GM10266 (cell line): ENCODE measurements at regions not wholly inside any gene's neighbourhood (a gene's known extent, or its start where the extent isn't known, plus 50 kb on each side); places are given as distances from the start of the nearest gene placed in this dataset.

Experiments used
- DNase-seq: peaks from one replicate; pipeline ENCODE4 v3.0.0; 2012; ENCODE audit errors: extremely low spot score
- TF ChIP-seq, protein P1 (sequence below): IDR thresholded peaks from 2 replicates; pipeline ENCODE4 v1.5.1; 2012; ENCODE audit warnings: mild to moderate bottlenecking, low read depth; ENCODE audit not compliant: control insufficient read depth, insufficient read depth; ENCODE audit errors: missing control alignments

DNA sequence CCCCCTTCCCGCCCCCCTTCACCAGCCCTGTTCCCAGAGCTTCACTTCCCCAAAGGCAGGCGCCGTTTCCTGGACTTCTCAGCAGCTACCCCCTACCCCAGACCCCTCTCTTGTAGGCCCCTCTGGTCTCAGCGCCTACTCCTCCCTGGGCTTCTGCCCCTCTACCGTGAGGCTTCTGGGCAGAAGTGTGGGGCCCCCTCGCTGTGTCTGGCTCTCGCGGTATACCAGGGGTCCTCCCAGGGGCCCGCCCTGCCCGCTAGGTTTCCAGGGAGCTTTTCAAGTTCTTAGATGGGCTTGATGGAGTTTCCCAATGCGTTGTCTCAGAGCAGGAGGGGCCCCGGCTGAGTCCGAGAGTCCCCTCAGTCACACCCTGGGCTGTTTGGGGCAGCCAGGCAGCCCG, 247.1 kb downstream of the SEC14L1 start:
- TF ChIP-seq, protein P1, sequence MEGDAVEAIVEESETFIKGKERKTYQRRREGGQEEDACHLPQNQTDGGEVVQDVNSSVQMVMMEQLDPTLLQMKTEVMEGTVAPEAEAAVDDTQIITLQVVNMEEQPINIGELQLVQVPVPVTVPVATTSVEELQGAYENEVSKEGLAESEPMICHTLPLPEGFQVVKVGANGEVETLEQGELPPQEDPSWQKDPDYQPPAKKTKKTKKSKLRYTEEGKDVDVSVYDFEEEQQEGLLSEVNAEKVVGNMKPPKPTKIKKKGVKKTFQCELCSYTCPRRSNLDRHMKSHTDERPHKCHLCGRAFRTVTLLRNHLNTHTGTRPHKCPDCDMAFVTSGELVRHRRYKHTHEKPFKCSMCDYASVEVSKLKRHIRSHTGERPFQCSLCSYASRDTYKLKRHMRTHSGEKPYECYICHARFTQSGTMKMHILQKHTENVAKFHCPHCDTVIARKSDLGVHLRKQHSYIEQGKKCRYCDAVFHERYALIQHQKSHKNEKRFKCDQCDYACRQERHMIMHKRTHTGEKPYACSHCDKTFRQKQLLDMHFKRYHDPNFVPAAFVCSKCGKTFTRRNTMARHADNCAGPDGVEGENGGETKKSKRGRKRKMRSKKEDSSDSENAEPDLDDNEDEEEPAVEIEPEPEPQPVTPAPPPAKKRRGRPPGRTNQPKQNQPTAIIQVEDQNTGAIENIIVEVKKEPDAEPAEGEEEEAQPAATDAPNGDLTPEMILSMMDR: no peak
- no peak for DNase-seq

DNA sequence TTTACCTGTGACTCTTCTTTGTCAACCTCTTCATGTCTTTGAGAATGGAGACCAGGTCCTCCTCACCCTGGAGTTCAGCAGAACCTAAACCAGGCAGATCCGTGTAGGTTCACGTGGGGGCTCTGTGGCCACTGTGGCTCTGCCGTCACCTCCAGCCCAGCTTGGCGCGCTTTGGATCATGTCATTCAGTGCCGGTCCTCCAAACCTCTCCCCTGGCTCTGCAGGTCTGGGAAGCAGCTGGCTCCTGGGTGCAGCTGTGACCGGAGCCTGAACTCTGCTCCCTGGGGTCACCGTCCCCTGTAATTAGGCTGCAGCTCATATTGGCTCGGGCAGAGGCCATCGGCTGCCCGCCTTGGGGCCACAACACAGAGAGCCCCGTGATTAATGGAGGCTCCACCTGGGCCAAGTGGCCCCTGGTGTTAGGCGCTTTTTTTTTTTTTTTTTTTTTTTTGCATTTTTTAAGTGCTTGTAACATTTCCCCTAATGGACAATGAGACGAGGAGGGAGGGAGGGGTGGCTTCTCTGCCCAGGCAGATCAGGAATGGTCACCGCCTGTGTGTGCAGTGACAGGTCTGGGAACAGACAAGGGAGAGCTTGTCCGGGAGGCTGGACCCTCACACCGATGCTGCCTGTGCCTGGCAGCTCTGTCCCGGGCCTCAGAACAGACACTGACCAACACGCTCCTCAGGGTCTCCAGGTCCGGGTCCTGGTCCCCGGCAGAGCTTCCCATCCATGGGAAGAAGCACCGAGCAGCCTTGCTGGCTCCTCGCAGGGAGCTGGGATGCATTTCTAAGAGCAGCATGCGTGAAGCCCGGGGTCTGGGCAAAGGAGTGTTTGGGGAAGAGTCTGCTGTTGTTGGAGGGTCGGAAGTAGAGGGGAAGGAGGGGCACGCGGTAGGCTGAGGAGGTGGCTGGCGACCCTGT, 247.9 kb downstream of the SEC14L1 start:
- TF ChIP-seq, protein P1: no peak
- DNase-seq: no peak

DNA sequence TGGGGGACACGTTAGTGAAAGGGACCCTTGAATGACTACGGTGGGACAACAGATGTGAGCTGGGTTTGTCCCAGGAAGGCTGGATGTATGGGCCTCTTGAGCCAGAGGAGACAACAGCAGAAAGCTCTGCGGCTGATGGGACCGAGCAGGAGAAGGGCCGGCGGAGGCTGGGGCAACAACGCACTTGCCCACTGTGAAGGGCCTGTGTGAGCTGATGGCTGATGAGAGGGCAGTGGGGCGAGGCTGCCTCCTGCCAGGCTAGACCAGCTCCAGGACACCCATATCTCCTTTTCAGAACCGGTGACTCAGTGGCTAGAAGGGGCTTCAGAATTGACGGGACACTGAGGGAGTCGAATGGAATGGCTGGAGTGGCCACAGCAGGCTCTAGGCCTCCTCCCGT, 250.1 kb downstream of the SEC14L1 start:
- TF ChIP-seq, protein P1: no peak
- DNase-seq: no peak

DNA sequence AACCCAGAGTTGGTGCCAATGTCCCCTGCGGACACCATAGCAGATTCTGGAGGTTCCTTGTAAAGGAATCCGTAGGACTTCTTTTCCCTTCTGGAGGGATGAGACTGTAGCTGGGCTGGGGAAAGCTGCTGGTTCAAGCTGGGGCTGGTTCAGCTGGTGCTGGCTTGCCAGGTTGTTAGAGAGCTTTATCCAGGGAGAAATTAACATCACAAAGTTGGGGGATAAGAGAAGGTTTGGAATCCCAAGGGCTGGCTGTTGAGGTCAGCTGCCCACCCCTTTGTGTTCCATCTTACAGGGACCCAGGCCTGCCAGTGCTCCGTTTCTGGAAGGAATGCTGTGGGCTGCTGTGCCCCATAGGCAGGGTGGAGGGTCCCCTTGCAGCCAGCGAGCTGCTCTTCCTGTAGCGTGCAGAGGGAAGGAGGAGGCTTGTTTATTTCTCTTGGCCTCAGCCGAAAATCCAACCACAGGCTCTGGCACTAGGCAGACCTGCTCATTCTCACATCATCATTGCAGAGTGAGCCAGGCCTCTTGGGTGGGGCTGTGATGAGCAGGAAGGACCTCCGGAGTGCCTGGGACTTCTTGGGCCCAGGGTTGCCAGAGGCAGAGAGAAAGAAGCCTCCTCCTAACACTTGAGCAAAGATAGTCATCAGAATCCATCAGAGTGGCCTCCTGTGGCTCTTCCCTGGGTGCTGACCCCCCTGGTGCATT, 251.1 kb downstream of the SEC14L1 start:
- DNase-seq: no peak
- TF ChIP-seq, protein P1: no peak

DNA sequence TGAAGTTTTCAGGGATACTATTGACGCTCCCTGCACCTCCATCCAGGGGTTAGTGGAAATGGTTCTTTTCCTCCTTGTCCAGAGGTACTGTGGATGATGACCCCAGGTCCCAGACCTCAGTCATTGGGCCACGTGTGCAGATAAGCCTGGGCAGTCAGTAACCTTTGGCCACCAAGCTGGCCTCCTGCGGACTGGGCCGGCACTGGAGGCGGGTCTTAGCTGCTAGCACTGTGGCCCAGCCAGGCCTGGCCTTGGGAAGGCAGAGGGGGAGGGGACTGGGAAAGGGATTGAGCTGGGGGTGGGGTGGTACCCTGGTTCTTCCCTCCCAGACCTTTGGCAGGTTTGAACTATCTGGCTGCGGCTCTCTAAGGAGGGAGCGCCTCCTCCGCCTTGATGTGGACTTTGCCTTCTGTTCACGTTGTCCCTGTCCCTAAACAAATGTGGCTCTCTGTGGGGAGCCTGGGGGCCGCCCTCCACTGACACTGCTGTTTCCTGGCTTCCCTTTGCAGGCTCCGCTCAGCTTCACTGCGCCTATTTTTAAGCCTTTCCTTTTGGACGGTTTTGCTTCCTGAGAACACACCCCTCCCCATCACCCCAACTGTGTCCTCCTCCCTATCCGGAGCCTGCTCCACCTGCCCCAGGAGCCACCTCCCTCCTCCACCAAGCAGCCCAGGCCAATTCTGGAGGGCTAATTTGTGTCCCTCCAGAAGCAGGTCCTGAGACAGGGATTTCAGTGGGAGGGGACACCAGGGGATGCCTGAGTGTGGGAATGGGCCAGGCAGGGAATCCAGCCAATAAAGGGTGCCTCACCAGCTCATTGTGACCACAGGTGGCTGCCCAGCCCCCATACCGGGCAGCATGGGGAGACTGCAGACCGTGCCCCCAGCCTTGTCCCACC, 251.9 kb downstream of the SEC14L1 start:
- DNase-seq: no peak

DNA sequence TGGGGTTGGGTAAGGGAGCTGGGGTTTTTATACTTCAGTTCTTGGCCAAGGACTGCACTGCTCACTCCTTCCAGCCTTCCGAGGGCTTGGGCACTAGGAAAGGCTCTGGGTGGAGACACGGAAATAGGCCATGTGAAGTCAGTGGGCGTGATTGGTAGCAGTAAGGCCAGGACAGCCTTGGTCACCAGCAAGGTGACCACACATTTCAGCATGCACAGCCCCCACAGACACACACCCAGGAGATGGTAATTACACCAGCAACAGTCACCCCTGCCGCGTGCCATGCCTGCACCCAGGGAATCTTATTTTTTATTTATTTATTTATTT, 252.5 kb downstream of the SEC14L1 start:
- TF ChIP-seq, protein P1: no peak
- no peak for DNase-seq

More for the DNA sequence above, 251.9 kb downstream of the SEC14L1 start:
- TF ChIP-seq, protein P1: no peak
